NCI-H774 (cell line): ENCODE measurements at regions not wholly inside any gene's neighbourhood (a gene's known extent, or its start where the extent isn't known, plus 50 kb on each side); places are given as distances from the start of the nearest gene placed in this dataset.
"Not testable (repeated sequence)": the region's sequence is repeated elsewhere in the genome, so short reads cannot be mapped to it uniquely, and the experiment has no call there.

Experiments
- DNase-seq: peaks from one replicate; lab custom pipeline; 2025; lab: John Stamatoyannopoulos, UW

GRCh38 chr10:130512936-130513335 lies 376.7 kb downstream of the GLRX3 start:
- DNase-seq, result no peak

GRCh38 chr10:130513686-130514476 lies 377.7 kb downstream of the GLRX3 start:
- no peak for DNase-seq

- no peak for DNase-seq
Observed at GRCh38 chr10:130515670-130516069, 379.5 kb downstream of the GLRX3 start.

GRCh38 chr10:130516141-130516735 lies 380.0 kb downstream of the GLRX3 start:
- DNase-seq, result no peak

- DNase-seq, result not testable (repeated sequence)
Observed at GRCh38 chr10:130518921-130519320, 382.7 kb downstream of the GLRX3 start.

GRCh38 chr10:130519791-130520190 lies 383.6 kb downstream of the GLRX3 start:
- no peak for DNase-seq

GRCh38 chr10:130531312-130531711 lies 395.1 kb downstream of the GLRX3 start:
- no peak for DNase-seq

GRCh38 chr10:130541090-130541489 lies 404.9 kb downstream of the GLRX3 start:
- no peak for DNase-seq

GRCh38 chr10:130542761-130543160 lies 406.6 kb downstream of the GLRX3 start:
- DNase-seq, result no peak

GRCh38 chr10:130543794-130544193 lies 407.6 kb downstream of the GLRX3 start:
- no peak for DNase-seq

GRCh38 chr10:130545122-130545521 lies 408.9 kb downstream of the GLRX3 start:
- no peak for DNase-seq

- no peak for DNase-seq
Observed at GRCh38 chr10:130545697-130546096, 409.5 kb downstream of the GLRX3 start.

- DNase-seq, result no peak
Observed at GRCh38 chr10:130546841-130547240, 410.6 kb downstream of the GLRX3 start.

GRCh38 chr10:130547368-130547767 lies 411.2 kb downstream of the GLRX3 start:
- no peak for DNase-seq

GRCh38 chr10:130550952-130551674 lies 414.9 kb downstream of the GLRX3 start:
- DNase-seq, result no peak

- DNase-seq, result no peak
Observed at GRCh38 chr10:130551676-130552075, 415.5 kb downstream of the GLRX3 start.

GRCh38 chr10:130553826-130554225 lies 417.6 kb downstream of the GLRX3 start:
- DNase-seq, result no peak

- DNase-seq, result no peak
Observed at GRCh38 chr10:130554701-130555410, 418.7 kb downstream of the GLRX3 start.

- no peak for DNase-seq
Observed at GRCh38 chr10:130555411-130555750, 419.2 kb downstream of the GLRX3 start.

GRCh38 chr10:130557181-130557845 lies 421.1 kb downstream of the GLRX3 start:
- no peak for DNase-seq

- no peak for DNase-seq
Observed at GRCh38 chr10:130558746-130559546, 422.8 kb downstream of the GLRX3 start.
